ENCODE measurements at regions not wholly inside any gene's neighbourhood (a gene's known extent, or its start where the extent isn't known, plus 50 kb on each side); places are given as distances from the start of the nearest gene placed in this dataset.

DNA sequence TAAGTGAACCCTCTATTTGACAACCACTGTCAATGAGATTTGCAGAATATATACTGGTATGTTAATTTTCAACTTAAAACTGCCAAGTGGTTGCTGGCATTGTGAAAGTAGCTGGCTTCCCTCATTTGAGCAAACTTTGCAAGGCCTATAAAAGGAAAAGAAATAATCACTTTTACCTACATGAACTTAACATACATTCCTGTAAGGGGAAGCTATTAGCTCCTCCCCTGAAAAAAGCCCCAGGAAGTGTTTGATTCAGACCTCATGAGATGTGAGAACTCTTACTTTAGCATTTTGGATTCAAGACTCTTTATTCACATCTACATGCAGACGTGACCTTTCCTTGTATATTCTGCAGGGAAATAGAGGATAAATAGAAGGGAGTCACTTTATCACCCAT lies 175.6 kb downstream of the OTUD1 start:
- TF ChIP-seq POLR2AphosphoS5 (IDR thresholded peaks at IDR 0.05; ENCODE audit: low read depth, low read length) (no peak), TAF1 (IDR thresholded peaks at IDR 0.05; ENCODE audit: borderline replicate concordance, insufficient read depth, low read length) (no peak), SIN3A (IDR thresholded peaks at IDR 0.05; ENCODE audit: borderline replicate concordance, insufficient read depth, low read length) (no peak), FOXP2 (optimal IDR thresholded peaks at IDR 0.05; ENCODE audit: borderline replicate concordance, extremely low read depth, extremely low read length, insufficient read depth) (no peak)
- TF ChIP-seq, protein P1, sequence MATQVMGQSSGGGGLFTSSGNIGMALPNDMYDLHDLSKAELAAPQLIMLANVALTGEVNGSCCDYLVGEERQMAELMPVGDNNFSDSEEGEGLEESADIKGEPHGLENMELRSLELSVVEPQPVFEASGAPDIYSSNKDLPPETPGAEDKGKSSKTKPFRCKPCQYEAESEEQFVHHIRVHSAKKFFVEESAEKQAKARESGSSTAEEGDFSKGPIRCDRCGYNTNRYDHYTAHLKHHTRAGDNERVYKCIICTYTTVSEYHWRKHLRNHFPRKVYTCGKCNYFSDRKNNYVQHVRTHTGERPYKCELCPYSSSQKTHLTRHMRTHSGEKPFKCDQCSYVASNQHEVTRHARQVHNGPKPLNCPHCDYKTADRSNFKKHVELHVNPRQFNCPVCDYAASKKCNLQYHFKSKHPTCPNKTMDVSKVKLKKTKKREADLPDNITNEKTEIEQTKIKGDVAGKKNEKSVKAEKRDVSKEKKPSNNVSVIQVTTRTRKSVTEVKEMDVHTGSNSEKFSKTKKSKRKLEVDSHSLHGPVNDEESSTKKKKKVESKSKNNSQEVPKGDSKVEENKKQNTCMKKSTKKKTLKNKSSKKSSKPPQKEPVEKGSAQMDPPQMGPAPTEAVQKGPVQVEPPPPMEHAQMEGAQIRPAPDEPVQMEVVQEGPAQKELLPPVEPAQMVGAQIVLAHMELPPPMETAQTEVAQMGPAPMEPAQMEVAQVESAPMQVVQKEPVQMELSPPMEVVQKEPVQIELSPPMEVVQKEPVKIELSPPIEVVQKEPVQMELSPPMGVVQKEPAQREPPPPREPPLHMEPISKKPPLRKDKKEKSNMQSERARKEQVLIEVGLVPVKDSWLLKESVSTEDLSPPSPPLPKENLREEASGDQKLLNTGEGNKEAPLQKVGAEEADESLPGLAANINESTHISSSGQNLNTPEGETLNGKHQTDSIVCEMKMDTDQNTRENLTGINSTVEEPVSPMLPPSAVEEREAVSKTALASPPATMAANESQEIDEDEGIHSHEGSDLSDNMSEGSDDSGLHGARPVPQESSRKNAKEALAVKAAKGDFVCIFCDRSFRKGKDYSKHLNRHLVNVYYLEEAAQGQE (IDR thresholded peaks at IDR 0.05; ENCODE audit: insufficient read depth in 1 of 2, low read depth in 2 of 2, low read length in 2 of 2), result no peak

DNA sequence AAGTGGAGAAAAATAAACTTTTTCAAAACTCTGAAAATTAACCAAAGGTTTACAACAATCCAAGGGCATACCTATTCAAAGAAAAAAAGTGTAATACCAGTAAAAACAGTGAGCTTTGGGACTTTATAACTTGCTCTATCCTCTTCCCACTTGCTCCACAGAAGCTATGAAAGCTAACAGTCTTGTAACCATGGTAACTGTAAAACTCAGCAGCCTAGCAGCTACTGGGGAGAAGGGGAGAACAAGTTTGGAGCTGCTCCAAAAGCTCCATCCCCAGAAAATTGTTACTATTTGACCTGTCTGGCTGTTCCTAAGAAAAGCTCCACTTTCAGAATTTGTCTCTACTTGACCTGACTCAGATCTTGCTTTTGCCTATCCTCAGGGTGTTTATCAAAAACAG lies 191.5 kb downstream of the OTUD1 start:
- TF ChIP-seq, protein P1 (IDR thresholded peaks at IDR 0.05; ENCODE audit: insufficient read depth in 1 of 2, low read depth in 2 of 2, low read length in 2 of 2), result no peak
- TF ChIP-seq SIN3A (IDR thresholded peaks at IDR 0.05; ENCODE audit: borderline replicate concordance, insufficient read depth, low read length), result no peak
- TF ChIP-seq POLR2AphosphoS5 (IDR thresholded peaks at IDR 0.05; ENCODE audit: low read depth, low read length), result no peak
- no peak for TF ChIP-seq TAF1 (IDR thresholded peaks at IDR 0.05; ENCODE audit: borderline replicate concordance, insufficient read depth, low read length)
- no peak for TF ChIP-seq FOXP2 (optimal IDR thresholded peaks at IDR 0.05; ENCODE audit: borderline replicate concordance, extremely low read depth, extremely low read length, insufficient read depth)

DNA sequence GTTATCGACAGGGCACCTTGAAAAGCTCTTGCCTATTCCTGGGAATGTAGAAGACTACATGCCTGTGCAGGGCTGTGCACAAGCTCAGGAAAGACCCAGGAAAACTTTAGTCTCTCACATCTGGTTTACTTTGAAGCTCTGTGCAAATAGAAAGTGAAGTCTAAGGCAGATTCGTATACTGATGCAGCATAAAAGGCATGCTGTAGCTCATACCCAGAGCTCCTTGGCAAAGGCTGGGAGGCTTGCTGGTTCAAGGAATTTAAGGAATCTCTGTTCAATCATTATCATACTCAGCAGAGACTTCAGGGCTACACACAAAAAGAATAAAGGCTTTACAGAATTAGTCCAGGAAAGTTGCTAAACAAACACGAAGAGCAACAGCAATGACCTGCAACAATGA lies 192.0 kb downstream of the OTUD1 start:
- TF ChIP-seq FOXP2 (optimal IDR thresholded peaks at IDR 0.05; ENCODE audit: borderline replicate concordance, extremely low read depth, extremely low read length, insufficient read depth) (no peak), SIN3A (IDR thresholded peaks at IDR 0.05; ENCODE audit: borderline replicate concordance, insufficient read depth, low read length) (no peak)

DNA sequence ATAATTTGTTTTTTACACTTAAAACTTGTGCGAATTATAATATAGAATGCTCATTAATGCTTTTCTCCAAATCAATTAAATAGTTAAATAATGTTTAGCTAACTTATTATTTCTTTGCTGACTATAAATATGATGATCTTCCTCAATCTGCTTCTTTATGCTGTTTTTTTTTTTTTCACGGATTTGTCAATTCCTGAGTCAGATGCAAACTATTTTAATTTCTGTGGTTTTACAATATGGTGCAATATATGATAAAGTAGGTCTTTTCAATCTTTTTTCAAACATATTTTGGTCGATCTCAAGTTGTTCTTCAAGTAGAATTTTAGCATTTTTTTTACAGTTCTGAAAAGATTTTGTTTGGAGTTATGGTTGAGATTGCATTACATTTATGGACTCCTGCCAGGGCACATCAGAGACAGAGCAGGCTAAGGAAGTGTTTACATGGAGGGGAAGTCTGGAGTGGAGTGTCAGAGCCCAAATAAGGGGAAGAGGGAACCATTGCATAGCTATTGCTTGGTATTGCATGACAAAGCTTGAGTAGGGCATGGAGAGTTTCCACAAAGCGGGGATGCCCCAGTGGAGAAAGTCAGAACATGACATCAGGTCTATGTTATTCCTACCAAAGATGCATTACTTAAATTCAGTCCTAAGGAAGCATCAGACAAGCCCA lies 204.4 kb downstream of the OTUD1 start:
- no peak for TF ChIP-seq TAF1 (IDR thresholded peaks at IDR 0.05; ENCODE audit: borderline replicate concordance, insufficient read depth, low read length)
- no peak for TF ChIP-seq FOXP2 (optimal IDR thresholded peaks at IDR 0.05; ENCODE audit: borderline replicate concordance, extremely low read depth, extremely low read length, insufficient read depth)
- TF ChIP-seq, protein P1 (IDR thresholded peaks at IDR 0.05; ENCODE audit: insufficient read depth in 1 of 2, low read depth in 2 of 2, low read length in 2 of 2), result no peak
- no peak for TF ChIP-seq SIN3A (IDR thresholded peaks at IDR 0.05; ENCODE audit: borderline replicate concordance, insufficient read depth, low read length)
- no peak for TF ChIP-seq POLR2AphosphoS5 (IDR thresholded peaks at IDR 0.05; ENCODE audit: low read depth, low read length)

DNA sequence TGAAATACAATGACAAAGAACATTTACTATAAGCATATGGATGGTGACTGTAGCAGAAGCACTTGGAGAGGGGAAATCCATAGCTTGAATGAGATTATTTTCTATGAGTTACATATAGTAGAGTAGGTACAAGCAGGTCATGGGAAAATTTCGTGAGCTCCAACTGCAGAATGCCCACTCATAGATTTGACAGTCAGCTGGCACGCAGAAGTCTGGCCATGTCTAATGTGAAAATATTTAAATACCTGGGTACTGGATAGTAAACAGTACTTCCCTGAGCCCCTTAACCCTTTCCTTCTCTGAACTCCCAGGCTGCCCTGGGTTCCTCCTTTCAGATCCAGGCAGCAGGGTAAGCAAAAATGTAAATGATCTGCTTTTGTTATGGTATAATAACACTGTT lies 209.7 kb downstream of the OTUD1 start:
- TF ChIP-seq SIN3A (IDR thresholded peaks at IDR 0.05; ENCODE audit: borderline replicate concordance, insufficient read depth, low read length) (no peak), TAF1 (IDR thresholded peaks at IDR 0.05; ENCODE audit: borderline replicate concordance, insufficient read depth, low read length) (no peak), FOXP2 (optimal IDR thresholded peaks at IDR 0.05; ENCODE audit: borderline replicate concordance, extremely low read depth, extremely low read length, insufficient read depth) (no peak), POLR2AphosphoS5 (IDR thresholded peaks at IDR 0.05; ENCODE audit: low read depth, low read length) (no peak)
- TF ChIP-seq, protein P1 (IDR thresholded peaks at IDR 0.05; ENCODE audit: insufficient read depth in 1 of 2, low read depth in 2 of 2, low read length in 2 of 2), result no peak
